22Rv1 (cell line): ENCODE measurements at regions not wholly inside any gene's neighbourhood (a gene's known extent, or its start where the extent isn't known, plus 50 kb on each side); places are given as distances from the start of the nearest gene placed in this dataset.
A peak's percentile ranks its signal among the peaks of the same experiment; 100 is the strongest.
"Not testable (repeated sequence)": the region's sequence is repeated elsewhere in the genome, so short reads cannot be mapped to it uniquely, and the experiment has no call there.

Experiments
- H3K27ac ChIP-seq: fragments of 450-650 bp; 2 replicates; pipeline ENCODE4 v1.5.1; 2017
- ZFX ChIP-seq: fragments of 450-650 bp; IDR thresholded peaks from 2 replicates; pipeline ENCODE4 v1.6.1; 2017; ENCODE audit warnings: antibody characterized with exemption, borderline replicate concordance
- TF ChIP-seq, protein P1 (sequence below): fragments of 450-650 bp; IDR thresholded peaks from 2 replicates; pipeline ENCODE4 v1.5.1; 2017; ENCODE audit warnings: mild to moderate bottlenecking

DNA sequence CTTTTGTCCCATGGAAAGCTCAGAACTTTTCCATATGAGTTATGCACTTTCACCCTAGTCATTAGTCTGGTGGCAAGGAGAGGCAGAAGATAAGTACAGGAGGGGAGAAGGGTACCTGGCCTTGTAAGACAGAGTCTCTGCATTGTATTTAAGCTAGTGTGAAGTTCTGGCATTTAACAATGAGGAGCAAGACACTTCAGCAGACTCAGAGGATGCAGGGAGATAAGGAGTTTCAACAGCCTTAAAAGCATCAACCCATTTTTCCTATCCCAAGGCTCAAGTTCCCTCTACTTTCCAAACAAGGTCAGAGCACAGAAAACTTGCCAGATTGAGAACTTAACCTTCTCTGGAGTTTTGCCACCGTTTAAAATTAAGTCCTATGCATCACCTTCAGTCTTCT is 348.2 kb upstream of the VRK2 start:
- no peak overlapping the region for H3K27ac ChIP-seq
- TF ChIP-seq, protein P1, sequence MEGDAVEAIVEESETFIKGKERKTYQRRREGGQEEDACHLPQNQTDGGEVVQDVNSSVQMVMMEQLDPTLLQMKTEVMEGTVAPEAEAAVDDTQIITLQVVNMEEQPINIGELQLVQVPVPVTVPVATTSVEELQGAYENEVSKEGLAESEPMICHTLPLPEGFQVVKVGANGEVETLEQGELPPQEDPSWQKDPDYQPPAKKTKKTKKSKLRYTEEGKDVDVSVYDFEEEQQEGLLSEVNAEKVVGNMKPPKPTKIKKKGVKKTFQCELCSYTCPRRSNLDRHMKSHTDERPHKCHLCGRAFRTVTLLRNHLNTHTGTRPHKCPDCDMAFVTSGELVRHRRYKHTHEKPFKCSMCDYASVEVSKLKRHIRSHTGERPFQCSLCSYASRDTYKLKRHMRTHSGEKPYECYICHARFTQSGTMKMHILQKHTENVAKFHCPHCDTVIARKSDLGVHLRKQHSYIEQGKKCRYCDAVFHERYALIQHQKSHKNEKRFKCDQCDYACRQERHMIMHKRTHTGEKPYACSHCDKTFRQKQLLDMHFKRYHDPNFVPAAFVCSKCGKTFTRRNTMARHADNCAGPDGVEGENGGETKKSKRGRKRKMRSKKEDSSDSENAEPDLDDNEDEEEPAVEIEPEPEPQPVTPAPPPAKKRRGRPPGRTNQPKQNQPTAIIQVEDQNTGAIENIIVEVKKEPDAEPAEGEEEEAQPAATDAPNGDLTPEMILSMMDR = no peak
- TF ChIP-seq ZFX = no peak

DNA sequence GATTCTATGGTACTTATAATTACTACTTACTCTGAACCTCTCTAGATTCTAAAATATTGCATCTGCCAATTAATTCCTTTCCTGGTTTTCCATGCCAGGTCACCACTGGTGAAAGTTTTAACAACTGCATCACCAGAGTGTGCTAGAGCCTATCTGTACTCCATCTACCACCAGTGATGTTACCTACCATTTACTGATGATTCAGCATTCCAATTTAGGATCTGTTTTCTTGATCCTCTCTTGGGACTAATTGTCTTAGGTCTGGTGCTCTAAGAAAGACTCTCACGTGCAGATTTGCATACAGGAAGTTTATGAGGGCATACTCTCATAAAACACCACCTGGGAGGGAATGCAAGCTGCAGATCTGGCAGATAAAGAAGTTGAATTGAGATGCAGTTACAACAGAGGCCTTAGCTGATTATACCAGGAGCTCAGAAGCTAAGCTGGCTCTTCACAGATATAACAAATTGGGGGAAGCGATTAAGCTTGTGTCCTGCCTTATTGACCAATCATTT is 347.6 kb upstream of the VRK2 start:
- no peak overlapping the region for H3K27ac ChIP-seq
- no peak for TF ChIP-seq ZFX
- TF ChIP-seq, protein P1 = no peak

DNA sequence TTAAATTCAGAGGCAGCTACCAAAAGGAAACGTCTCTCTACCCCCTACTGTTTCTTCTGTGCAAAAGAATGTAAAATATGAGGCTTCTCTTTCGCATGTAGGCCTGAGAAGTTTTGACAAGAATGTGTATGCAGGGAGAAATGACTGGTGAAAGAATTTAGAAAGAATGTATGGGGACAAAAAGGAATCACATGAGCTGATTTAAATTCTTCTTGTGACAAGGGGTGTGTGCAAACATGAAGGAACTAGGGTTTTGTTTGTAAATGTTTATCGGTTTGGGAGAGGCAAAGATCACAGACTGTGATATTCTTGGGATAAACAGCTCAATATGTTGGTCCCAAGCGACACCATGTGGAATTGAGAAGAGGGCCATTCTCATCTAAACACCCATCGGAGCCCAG is 345.2 kb upstream of the VRK2 start:
- no peak overlapping the region for H3K27ac ChIP-seq
- TF ChIP-seq, protein P1 = no peak
- no peak for TF ChIP-seq ZFX

DNA sequence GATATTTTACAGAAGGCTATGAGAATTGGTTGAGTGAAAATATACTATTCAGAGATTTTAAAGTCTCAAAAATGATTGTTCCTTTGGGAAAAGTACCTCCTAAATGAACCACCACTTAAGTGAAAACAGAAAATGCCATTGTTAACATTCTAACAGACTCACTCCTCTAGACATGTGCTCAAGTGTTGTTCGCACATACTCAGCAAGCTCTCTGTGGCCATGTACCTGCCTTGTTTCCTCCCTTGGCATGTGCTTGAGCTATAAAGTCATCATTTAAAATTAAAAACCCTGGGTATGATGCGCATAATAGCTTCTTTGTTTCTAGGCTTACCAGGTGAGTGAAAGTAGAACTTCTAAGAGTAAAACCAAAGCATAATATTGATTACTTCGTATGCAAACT is 343.2 kb upstream of the VRK2 start:
- no peak for TF ChIP-seq ZFX
- TF ChIP-seq, protein P1 = no peak

DNA sequence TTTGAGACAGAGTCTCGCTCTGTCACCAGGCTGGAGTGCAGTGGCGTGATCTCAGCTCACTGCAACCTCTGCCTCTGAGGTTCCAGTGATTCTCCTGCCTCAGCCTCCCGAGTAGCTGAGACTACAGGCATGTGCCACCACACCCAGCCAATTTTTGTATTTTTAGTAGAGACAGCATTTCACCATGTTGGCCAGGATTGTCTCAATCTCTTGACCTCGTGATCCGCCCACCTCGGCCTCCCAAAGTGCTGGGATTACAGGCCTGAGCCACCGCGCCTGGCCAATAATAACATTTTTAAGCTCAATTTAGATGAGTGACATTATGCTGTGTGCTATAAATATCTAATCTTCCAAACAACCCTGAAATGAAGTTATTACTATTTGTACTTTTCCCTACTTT is 338.8 kb upstream of the VRK2 start:
- not testable (repeated sequence) for H3K27ac ChIP-seq

More for the DNA sequence above, 343.2 kb upstream of the VRK2 start:
- no peak overlapping the region for H3K27ac ChIP-seq

DNA sequence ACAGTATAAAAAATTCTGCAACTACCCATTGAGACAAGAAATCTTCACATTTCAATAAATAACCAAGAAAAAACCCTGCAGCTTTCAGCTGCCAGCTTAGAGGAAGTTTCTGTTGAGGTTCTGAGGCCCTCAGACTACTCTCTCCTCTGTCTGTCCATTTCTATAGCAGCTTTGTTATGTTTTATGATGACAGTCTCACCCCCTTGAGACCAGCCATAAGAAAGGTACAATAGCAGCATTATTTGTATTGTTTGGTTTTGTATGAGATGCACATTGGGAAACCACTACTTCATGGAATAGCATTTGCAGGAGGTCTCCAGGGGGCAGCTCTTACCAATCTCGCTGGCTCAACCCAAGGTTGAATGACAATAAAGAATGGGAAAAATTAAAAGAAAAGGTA is 334.6 kb upstream of the VRK2 start:
- TF ChIP-seq ZFX = no peak
- TF ChIP-seq, protein P1 = no peak
- no peak overlapping the region for H3K27ac ChIP-seq

DNA sequence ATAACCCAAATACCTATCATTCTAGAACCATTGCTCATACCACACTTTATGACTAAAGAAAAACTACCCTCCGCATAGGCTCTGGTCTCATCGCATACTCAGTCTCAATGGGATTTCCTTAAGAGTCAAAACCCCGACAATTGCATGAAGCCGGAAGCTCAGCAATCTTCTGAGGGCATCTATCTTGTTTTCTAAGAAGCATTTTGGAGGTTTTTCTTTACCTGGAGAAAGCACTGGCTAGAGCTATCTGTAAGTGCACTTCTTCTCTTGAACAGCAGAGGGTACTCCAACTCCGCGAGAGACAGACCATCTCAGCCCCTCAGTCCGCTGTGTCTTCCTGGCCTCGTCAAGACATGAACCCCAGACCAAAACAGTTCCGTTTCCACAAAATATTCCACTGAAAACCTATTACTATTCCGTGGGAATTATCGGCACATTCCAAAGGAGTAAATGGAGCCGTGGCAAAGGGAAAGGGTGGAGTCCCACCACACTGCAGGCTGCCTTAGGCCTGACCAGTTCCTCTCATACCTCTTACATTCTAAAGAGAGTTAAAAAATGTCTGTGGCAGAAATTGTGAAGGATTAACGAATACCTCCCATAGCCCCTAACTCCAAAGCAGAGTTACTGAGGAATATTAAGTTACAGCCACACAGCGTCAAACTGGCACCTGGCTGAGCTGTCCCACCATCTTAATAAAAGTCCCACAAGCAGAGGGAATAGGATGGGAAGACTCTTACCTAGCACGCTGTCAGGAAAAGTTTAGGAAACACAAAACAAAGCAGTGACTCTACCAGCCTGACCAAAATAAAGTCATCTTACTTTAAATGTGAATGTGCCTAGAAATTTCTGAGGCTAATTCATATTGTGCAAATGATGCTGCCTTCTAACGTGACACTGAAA is 325.6 kb upstream of the VRK2 start:
- H3K27ac ChIP-seq = no peak overlapping the region
- TF ChIP-seq ZFX = no peak
- TF ChIP-seq, protein P1 = peak; percentile 88
